ENCODE measurements at regions not wholly inside any gene's neighbourhood (a gene's known extent, or its start where the extent isn't known, plus 50 kb on each side); places are given as distances from the start of the nearest gene placed in this dataset.

DNA sequence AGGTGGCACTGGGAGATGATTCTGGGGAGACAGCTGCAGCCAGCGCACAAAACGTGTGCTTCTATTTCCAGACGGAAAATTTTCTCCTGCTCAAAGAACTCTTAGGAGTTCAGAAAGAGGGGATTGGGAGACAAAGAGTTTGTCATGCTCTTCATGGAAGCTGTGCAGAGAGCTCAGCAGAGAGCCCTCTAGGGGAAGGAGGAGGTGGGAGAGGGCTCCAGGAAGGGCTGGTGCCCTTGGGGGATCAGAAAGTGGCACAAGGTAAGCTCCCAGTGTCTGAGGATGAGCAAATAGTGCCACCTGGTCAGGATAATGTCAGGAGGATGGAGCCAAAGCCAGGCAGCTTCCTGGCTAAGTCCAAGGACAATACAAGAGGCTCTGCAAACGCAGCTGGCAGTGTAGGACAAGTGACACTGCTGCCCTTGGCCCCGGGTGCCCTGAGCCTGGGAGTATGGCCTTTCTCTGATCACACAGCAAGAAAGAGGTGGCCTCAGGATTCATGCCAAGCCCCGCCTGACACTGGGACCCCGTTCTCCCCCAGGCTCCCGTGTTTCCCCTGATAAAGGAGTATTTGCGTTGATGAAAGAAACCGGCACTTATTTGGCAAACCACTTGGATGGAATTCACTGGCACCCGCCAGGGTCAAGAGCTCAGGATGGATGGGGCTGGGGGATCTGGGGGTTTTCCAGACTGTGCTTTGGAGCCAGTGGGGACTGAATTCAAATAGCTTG is 254.0 kb downstream of the PTPRU start:
- DNase-seq (ENCODE audit: low spot score), result no peak
- no peak overlapping the region for H3K27ac Mint-ChIP-seq
- H3K4me3 Mint-ChIP-seq, result no peak overlapping the region
- H3K27me3 Mint-ChIP-seq (ENCODE audit: insufficient read depth), result peaks cover 4% of the 10 kb centered on the region
- H3K4me1 Mint-ChIP-seq (ENCODE audit: low read depth), result no peaks in the 10 kb centered on the region
- intact Hi-C loops (cut with micrococcal nuclease), result no loop called here
- no peaks in the 10 kb centered on the region for H3K36me3 Mint-ChIP-seq (ENCODE audit: low read depth)
- H3K9me3 Mint-ChIP-seq, result no peaks in the 10 kb centered on the region

DNA sequence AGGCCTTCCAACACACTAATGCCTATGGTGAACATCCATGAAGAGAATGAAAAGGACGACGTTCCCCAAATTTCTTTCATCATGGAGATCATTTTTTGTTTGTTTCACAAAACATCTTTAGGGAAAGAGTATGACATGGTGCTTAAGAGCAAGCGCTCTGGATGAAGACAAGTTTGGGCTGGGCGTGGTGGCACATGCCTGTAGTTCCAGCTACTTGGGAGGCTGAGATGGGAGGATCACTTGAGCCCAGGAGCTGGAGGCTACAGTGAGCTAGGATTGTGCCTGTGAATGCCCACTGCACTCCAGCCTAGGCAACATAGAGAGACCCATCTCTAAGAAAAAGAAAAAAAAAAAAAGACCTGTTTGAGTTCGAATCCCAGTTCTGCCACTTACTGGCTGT is 253.1 kb downstream of the PTPRU start:
- Mint-ChIP-seq H3K27ac (no peak overlapping the region), H3K36me3 (ENCODE audit: low read depth) (no peaks in the 10 kb centered on the region), H3K27me3 (ENCODE audit: insufficient read depth) (no peaks in the 10 kb centered on the region), H3K4me3 (no peak overlapping the region), H3K4me1 (ENCODE audit: low read depth) (no peaks in the 10 kb centered on the region), H3K9me3 (no peaks in the 10 kb centered on the region)
- intact Hi-C loops (cut with micrococcal nuclease), result no loop called here
- DNase-seq (ENCODE audit: low spot score), result no peak

DNA sequence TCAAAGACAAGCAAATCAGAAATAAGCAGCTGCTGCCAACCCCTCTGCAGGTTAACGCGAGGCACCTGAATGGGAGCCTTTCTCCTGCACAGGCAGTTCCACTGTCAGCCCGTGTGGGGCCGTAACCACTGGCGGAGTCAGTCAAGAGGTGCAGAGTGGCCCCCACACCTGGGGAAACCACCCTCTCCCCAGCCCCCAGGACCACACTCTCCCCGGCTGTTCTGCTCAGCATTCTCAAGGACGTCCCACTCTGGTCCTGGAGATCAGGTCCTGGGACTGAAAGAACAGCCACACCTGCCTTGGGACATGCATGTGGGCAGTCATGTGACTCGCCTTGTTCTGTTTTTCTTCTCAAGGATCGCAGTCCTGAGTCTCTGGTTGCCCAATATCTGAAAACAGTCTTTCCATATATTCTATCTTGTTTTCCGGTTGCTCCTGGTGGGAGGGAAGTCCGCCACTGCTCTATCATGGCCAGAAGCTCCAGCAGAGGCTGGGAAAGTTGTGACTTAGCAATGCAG is 252.5 kb downstream of the PTPRU start:
- no peaks in the 10 kb centered on the region for H3K4me1 Mint-ChIP-seq (ENCODE audit: low read depth)

GRCh38 chr1:29488086-29488793 is 251.9 kb downstream of the PTPRU start:
- Mint-ChIP-seq H3K36me3 (ENCODE audit: low read depth) (no peaks in the 10 kb centered on the region), H3K27ac (no peak overlapping the region), H3K27me3 (ENCODE audit: insufficient read depth) (no peaks in the 10 kb centered on the region), H3K9me3 (no peaks in the 10 kb centered on the region), H3K4me3 (no peak overlapping the region), H3K4me1 (ENCODE audit: low read depth) (no peaks in the 10 kb centered on the region)
- DNase-seq (ENCODE audit: low spot score), result no peak
- intact Hi-C loops (cut with micrococcal nuclease), result no loop called here

More for the DNA sequence above, 252.5 kb downstream of the PTPRU start:
- no peak overlapping the region for H3K27ac Mint-ChIP-seq
- no peaks in the 10 kb centered on the region for H3K9me3 Mint-ChIP-seq
- no peak for DNase-seq (ENCODE audit: low spot score)
- intact Hi-C loops (cut with micrococcal nuclease), result no loop called here
- H3K4me3 Mint-ChIP-seq, result no peak overlapping the region
- H3K36me3 Mint-ChIP-seq (ENCODE audit: low read depth), result no peaks in the 10 kb centered on the region
- no peaks in the 10 kb centered on the region for H3K27me3 Mint-ChIP-seq (ENCODE audit: insufficient read depth)

GRCh38 chr1:29487291-29487690 is 251.0 kb downstream of the PTPRU start:
- H3K9me3 Mint-ChIP-seq, result no peaks in the 10 kb centered on the region
- no peaks in the 10 kb centered on the region for H3K27me3 Mint-ChIP-seq (ENCODE audit: insufficient read depth)
- H3K27ac Mint-ChIP-seq, result no peak overlapping the region
- H3K36me3 Mint-ChIP-seq (ENCODE audit: low read depth), result no peaks in the 10 kb centered on the region
- intact Hi-C loops (cut with micrococcal nuclease), result no loop called here
- no peak for DNase-seq (ENCODE audit: low spot score)
- H3K4me1 Mint-ChIP-seq (ENCODE audit: low read depth), result no peaks in the 10 kb centered on the region
- no peak overlapping the region for H3K4me3 Mint-ChIP-seq

- intact Hi-C loops (cut with micrococcal nuclease), result no loop called here
- Mint-ChIP-seq H3K4me3 (no peak overlapping the region), H3K36me3 (ENCODE audit: low read depth) (no peaks in the 10 kb centered on the region), H3K4me1 (ENCODE audit: low read depth) (no peaks in the 10 kb centered on the region), H3K9me3 (no peaks in the 10 kb centered on the region), H3K27ac (no peak overlapping the region), H3K27me3 (ENCODE audit: insufficient read depth) (no peaks in the 10 kb centered on the region)
- DNase-seq (ENCODE audit: low spot score), result no peak
Measured at GRCh38 chr1:29485096-29485925, 249.0 kb downstream of the PTPRU start.

GRCh38 chr1:29482991-29483390 is 246.7 kb downstream of the PTPRU start:
- Mint-ChIP-seq H3K4me1 (ENCODE audit: low read depth) (no peaks in the 10 kb centered on the region), H3K9me3 (no peaks in the 10 kb centered on the region), H3K36me3 (ENCODE audit: low read depth) (no peaks in the 10 kb centered on the region), H3K27ac (no peak overlapping the region), H3K27me3 (ENCODE audit: insufficient read depth) (peaks cover 10% of the 10 kb centered on the region), H3K4me3 (no peak overlapping the region)
- intact Hi-C loops (cut with micrococcal nuclease), result no loop called here
- DNase-seq (ENCODE audit: low spot score), result no peak

GRCh38 chr1:29482064-29482463 is 245.7 kb downstream of the PTPRU start:
- Mint-ChIP-seq H3K27ac (no peak overlapping the region), H3K4me3 (no peak overlapping the region), H3K27me3 (ENCODE audit: insufficient read depth) (peaks cover 18% of the 10 kb centered on the region), H3K36me3 (ENCODE audit: low read depth) (no peaks in the 10 kb centered on the region), H3K4me1 (ENCODE audit: low read depth) (no peaks in the 10 kb centered on the region), H3K9me3 (no peaks in the 10 kb centered on the region)
- intact Hi-C loops (cut with micrococcal nuclease), result no loop called here
- DNase-seq (ENCODE audit: low spot score), result no peak

DNA sequence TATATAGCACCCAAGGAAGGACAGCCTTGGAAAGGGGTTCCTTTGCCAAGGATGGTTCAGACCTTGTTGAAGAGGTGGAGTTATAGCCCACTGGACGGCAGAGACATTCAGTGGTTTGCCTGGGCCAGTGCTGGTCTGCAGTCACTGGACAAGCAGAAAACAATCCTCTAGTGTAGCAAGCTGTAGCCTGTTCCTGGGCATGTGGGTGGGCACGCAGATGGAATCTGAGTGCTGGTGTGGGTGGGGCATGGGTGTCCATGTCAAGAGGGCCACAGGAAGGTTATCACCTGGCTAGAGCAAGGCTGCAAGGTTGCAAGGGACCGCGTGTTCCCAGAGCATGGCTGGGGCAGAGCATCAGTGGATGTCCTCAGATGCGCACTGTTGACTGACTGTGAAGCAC is 244.7 kb downstream of the PTPRU start:
- Mint-ChIP-seq H3K27ac (no peak overlapping the region), H3K27me3 (ENCODE audit: insufficient read depth) (peaks cover 28% of the 10 kb centered on the region), H3K9me3 (no peaks in the 10 kb centered on the region), H3K4me1 (ENCODE audit: low read depth) (no peaks in the 10 kb centered on the region), H3K4me3 (no peak overlapping the region), H3K36me3 (ENCODE audit: low read depth) (no peaks in the 10 kb centered on the region)
- no peak for DNase-seq (ENCODE audit: low spot score)
- intact Hi-C loops (cut with micrococcal nuclease), result no loop called here

DNA sequence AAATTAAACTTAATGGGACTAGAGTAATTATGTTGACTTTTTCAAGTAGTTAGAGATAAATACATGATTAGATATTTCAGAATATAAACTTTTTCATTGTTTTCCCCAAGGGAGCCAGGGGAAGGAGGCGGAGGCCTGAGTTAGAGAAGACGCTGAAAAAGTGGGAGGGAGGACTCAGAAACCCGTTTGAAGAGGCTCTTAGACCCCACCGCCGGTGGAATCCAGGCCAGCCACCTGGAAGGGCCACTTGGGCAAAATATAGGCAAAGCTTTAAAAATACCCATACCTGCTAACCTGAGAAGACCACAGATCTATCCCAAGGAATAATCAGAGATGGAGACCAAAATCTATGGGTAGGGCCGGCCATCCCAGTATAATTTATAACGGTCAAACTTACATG is 242.6 kb downstream of the PTPRU start:
- Mint-ChIP-seq H3K27ac (no peak overlapping the region), H3K4me3 (no peak overlapping the region), H3K36me3 (ENCODE audit: low read depth) (no peaks in the 10 kb centered on the region), H3K4me1 (ENCODE audit: low read depth) (no peaks in the 10 kb centered on the region), H3K27me3 (ENCODE audit: insufficient read depth) (peaks cover 35% of the 10 kb centered on the region), H3K9me3 (no peaks in the 10 kb centered on the region)
- no peak for DNase-seq (ENCODE audit: low spot score)
- intact Hi-C loops (cut with micrococcal nuclease), result no loop called here

DNA sequence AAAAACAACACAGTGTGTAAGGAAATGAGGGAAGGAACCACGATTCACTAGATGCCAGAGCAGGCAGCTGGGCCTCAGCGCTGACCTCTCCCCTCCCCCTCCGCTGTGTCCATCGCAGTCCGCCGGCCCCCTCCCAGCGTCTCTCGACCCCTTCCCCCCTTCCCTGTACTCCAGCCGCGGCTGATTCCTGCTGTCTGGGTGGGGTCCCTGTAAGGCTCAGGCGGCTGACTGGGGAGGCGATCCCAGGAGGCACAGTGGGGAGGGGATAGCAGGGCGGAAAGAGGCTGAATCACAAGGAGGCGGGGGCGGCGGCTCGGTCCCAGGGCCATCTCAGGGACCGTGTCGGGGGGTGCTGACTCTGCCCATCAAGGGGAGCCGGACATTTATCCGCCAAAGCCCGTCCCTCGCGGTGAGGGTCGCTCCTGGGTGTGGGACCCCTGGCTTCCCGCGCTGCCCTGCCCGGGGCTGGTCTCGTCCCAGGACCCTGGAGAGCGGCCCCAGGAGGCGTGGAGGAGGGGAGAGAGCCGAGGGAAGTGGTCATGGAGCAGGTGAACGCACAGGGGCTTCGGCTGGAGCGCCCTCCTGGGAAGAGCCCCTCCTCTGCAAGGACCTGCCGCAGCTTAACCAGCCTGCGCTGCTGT is 241.9 kb downstream of the PTPRU start:
- Mint-ChIP-seq H3K36me3 (ENCODE audit: low read depth) (no peaks in the 10 kb centered on the region), H3K9me3 (no peaks in the 10 kb centered on the region), H3K27me3 (ENCODE audit: insufficient read depth) (peaks cover 35% of the 10 kb centered on the region), H3K4me1 (ENCODE audit: low read depth) (no peaks in the 10 kb centered on the region), H3K4me3 (no peak overlapping the region), H3K27ac (no peak overlapping the region)
- DNase-seq (ENCODE audit: low spot score), result no peak
- intact Hi-C loops (cut with micrococcal nuclease), result no loop called here

- DNase-seq (ENCODE audit: low spot score), result no peak
- Mint-ChIP-seq H3K9me3 (no peaks in the 10 kb centered on the region), H3K27me3 (ENCODE audit: insufficient read depth) (peaks cover 35% of the 10 kb centered on the region), H3K36me3 (ENCODE audit: low read depth) (no peaks in the 10 kb centered on the region), H3K4me3 (no peak overlapping the region), H3K27ac (no peak overlapping the region), H3K4me1 (ENCODE audit: low read depth) (no peaks in the 10 kb centered on the region)
- intact Hi-C loops (cut with micrococcal nuclease), result no loop called here
Measured at GRCh38 chr1:29475326-29475725, 239.0 kb downstream of the PTPRU start.

Measured in activated T-helper 1 cell treated with anti-CD3 and anti-CD28 coated beads, Interleukin-12 subunit alpha, Interleukin-12 subunit beta, Interleukin-2, Interleukin-4 antibody, amounts not matched to agents 30 ng/mL and 10 ng/mL and 1 ng/mL, durations not matched to agents 14 hours and 24 hours and 36 hours (primary cell).